K562 (cell line): ENCODE measurements at regions not wholly inside any gene's neighbourhood (a gene's known extent, or its start where the extent isn't known, plus 50 kb on each side); places are given as distances from the start of the nearest gene placed in this dataset.

Source experiments
- CXXC5 ChIP-seq: fragments of 250-450 bp; sonication (Bioruptor Pico); IDR thresholded peaks from 2 replicates; pipeline ENCODE4 v1.8.0; 2022; ENCODE audit warnings: inconsistent platforms, mild to moderate bottlenecking, moderate library complexity
- NUFIP1 ChIP-seq: fragments of 450-650 bp; IDR thresholded peaks from 2 replicates; pipeline ENCODE4 v1.6.1; 2018; ENCODE audit not compliant: partially characterized antibody
- PRDM10 ChIP-seq: fragments of 450-650 bp; IDR thresholded peaks from 2 replicates; pipeline ENCODE4 v1.6.1; 2018; ENCODE audit not compliant: partially characterized antibody
- RNF219 ChIP-seq: fragments of 250-450 bp; sonication (Bioruptor Pico); IDR thresholded peaks from 2 replicates; pipeline ENCODE4 v1.5.0; 2022; ENCODE audit warnings: mild to moderate bottlenecking
- TAF1 ChIP-seq: IDR thresholded peaks from 2 replicates; pipeline ENCODE4 v1.6.1; 2011; ENCODE audit warnings: mild to moderate bottlenecking, low read length, moderate library complexity; ENCODE audit not compliant: insufficient read depth, control insufficient read depth, severe bottlenecking; ENCODE audit errors: extremely low read depth

- TF ChIP-seq PRDM10 (no peak), CXXC5 (CRISPR knock-in tag) (0 out of 2 replicates have a peak, but pooled peaks have one; percentile 23), NUFIP1 (no peak), RNF219 (CRISPR knock-in tag) (no peak), TAF1 (no peak)
These were observed 213.4 kb upstream of the GATA6 start (continued) for GRCh38 chr18:21955757-21956652.
